CD14-positive monocyte (primary cell): ENCODE measurements at regions not wholly inside any gene's neighbourhood (a gene's known extent, or its start where the extent isn't known, plus 50 kb on each side); places are given as distances from the start of the nearest gene placed in this dataset.

ENCODE experiments used
- DNase-seq, 3 donors: peaks; one replicate each; pipeline ENCODE4 v3.0.0-alpha.2; 2011 to 2022
- H2AFZ ChIP-seq: 2 replicates; pipeline ENCODE4 v1.6.0; 2012; ENCODE audit warnings: mild to moderate bottlenecking, low read depth, low read length, inconsistent platforms; ENCODE audit not compliant: insufficient read depth, poor library complexity, severe bottlenecking
- H3K27ac ChIP-seq, 2 donors: 1 replicate in 1 of 2; 2 replicates in 1 of 2; pipeline ENCODE4 v1.5.1; 2012 to 2013; ENCODE audit warnings: low read length in 2 of 2, control low read depth in 1 of 2, inconsistent platforms in 1 of 2, low read depth in 1 of 2, mild to moderate bottlenecking in 1 of 2
- H3K27me3 ChIP-seq, 2 donors: one replicate each; pipeline versions ENCODE4 v1.6.0 to v1.6.1; 2011 to 2013; ENCODE audit warnings: low read length in 2 of 2; ENCODE audit not compliant: control insufficient read depth in 2 of 2, insufficient read depth in 2 of 2
- H3K36me3 ChIP-seq, 2 donors: replicated peaks in 1 of 2; 1 replicate in 1 of 2; 2 replicates in 1 of 2; pipeline versions ENCODE4 v1.5.1 to v1.6.1; 2012 to 2013; ENCODE audit warnings: low read length in 2 of 2, control low read depth in 1 of 2, inconsistent platforms in 1 of 2, mild to moderate bottlenecking in 1 of 2; ENCODE audit not compliant: insufficient read depth in 2 of 2, control insufficient read depth in 1 of 2
- H3K4me1 ChIP-seq, 2 donors: 1 replicate in 1 of 2; 2 replicates in 1 of 2; pipeline versions ENCODE4 v1.5.1 to v1.6.1; 2012 to 2013; ENCODE audit warnings: low read length in 2 of 2, control low read depth in 1 of 2, inconsistent platforms in 1 of 2, mild to moderate bottlenecking in 1 of 2, moderate library complexity in 1 of 2; ENCODE audit not compliant: insufficient read depth in 2 of 2, control insufficient read depth in 1 of 2
- H3K4me2 ChIP-seq: replicated peaks from 2 replicates; pipeline ENCODE3; 2012; ENCODE audit warnings: low read length, moderate library complexity, mild to moderate bottlenecking; ENCODE audit not compliant: poor library complexity, severe bottlenecking; ENCODE audit errors: extremely low read depth
- H3K4me3 ChIP-seq, 3 experiments: fragments of 200-600 bp in 1 of 3; sonication (generic) in 1 of 3; replicated peaks in 1 of 3; 1 replicate in 2 of 3; 2 replicates in 1 of 3; pipeline ENCODE4 v1.5.1; 2011 to 2013; ENCODE audit warnings: low read length in 3 of 3, mild to moderate bottlenecking in 3 of 3, control low read depth in 2 of 3, low read depth in 2 of 3, inconsistent platforms in 1 of 3, moderate library complexity in 1 of 3
- H3K79me2 ChIP-seq: 2 replicates; pipeline ENCODE4 v1.6.0; 2012; ENCODE audit warnings: mild to moderate bottlenecking, control low read depth, inconsistent platforms, low read length, moderate library complexity; ENCODE audit not compliant: insufficient read depth
- H3K9ac ChIP-seq: 2 replicates; pipeline ENCODE4 v1.6.0; 2017; ENCODE audit warnings: low read length, mild to moderate bottlenecking; ENCODE audit not compliant: insufficient read depth, poor library complexity, severe bottlenecking
- H3K9me3 ChIP-seq, 2 donors: replicated peaks in 1 of 2; 1 replicate in 1 of 2; 2 replicates in 1 of 2; pipeline versions ENCODE4 v1.5.1 to v1.6.1; 2012 to 2013; ENCODE audit warnings: low read length in 2 of 2, control low read depth in 1 of 2; ENCODE audit not compliant: control insufficient read depth in 1 of 2, insufficient read depth in 1 of 2
- H4K20me1 ChIP-seq: 2 replicates; pipeline ENCODE4 v1.6.0; 2012; ENCODE audit warnings: mild to moderate bottlenecking, low read length, control low read depth, moderate library complexity; ENCODE audit not compliant: insufficient read depth
- H3K27ac Mint-ChIP-seq, 7 donors: one replicate each; pipeline ENCODE4 v1.8.0; 2020; ENCODE audit warnings: mild to moderate bottlenecking in 7 of 7, mixed read lengths in 7 of 7, moderate library complexity in 6 of 7, inconsistent platforms in 2 of 7
- H3K27me3 Mint-ChIP-seq, 3 donors: one replicate each; pipeline ENCODE4 v1.8.0; 2021 to 2022; ENCODE audit warnings: low read depth in 3 of 3, mild to moderate bottlenecking in 3 of 3, mixed read lengths in 3 of 3, moderate library complexity in 3 of 3, inconsistent platforms in 1 of 3
- H3K36me3 Mint-ChIP-seq, 2 donors: one replicate each; pipeline ENCODE4 v1.8.0; 2020; ENCODE audit warnings: mixed read lengths in 2 of 2, inconsistent platforms in 1 of 2, mild to moderate bottlenecking in 1 of 2
- H3K4me1 Mint-ChIP-seq: one replicate; pipeline ENCODE4 v1.8.0; 2020; ENCODE audit warnings: mild to moderate bottlenecking, mixed read lengths
- H3K4me3 Mint-ChIP-seq, 2 donors: one replicate each; pipeline ENCODE4 v1.8.0; 2020; ENCODE audit warnings: mild to moderate bottlenecking in 2 of 2, mixed read lengths in 2 of 2, moderate library complexity in 1 of 2
- H3K9me3 Mint-ChIP-seq, 7 donors: one replicate each; pipeline ENCODE4 v1.8.0; 2020 to 2022; ENCODE audit warnings: mixed read lengths in 7 of 7, mild to moderate bottlenecking in 6 of 7, moderate library complexity in 6 of 7, inconsistent platforms in 2 of 7
- intact Hi-C, 2 donors: fragments of 100-400 bp; cut with micrococcal nuclease; formaldehyde crosslinking; loops; one replicate each; pipeline versions ENCODE4 v1.15.0 to v1.15.1; 2023
- TF ChIP-seq, protein P1 (sequence below): fragments of 200-600 bp; IDR thresholded peaks from one replicate; pipeline ENCODE4 v1.8.0; 2022; ENCODE audit warnings: antibody characterized with exemption, mild to moderate bottlenecking

DNA sequence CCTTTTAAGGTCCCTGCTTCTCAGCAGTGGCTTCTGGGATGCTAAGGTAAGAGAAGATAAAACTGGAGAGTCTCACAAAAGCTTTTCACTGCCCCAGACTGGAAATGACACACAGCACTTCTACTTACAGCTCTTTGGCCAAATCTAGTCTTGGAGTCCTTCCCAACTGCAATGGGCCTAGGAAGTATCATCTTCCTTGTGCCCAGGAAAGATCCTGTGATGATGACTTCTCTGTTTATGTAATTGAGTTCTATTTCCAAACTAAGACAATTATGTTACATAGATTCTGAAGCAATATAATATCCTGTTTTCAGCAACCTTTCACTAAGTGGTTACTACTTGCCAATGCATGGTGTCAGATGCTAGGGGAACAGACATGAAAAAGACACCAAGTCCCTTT is 234.1 kb downstream of the PTEN start:
- Histone ChIP-seq H3K4me3 (peak overlapping the region in 1 of 3 experiments; percentile 3), H3K9me3 (peaks cover 0 to 2% of the 10 kb centered on the region in 2 donors), H3K27me3 (no peaks in the 10 kb centered on the region), H3K27ac (peak overlapping the region; percentile 6 to 76), H3K4me2 (no peak overlapping the region), H4K20me1 (no peaks in the 10 kb centered on the region), H3K9ac (no peak overlapping the region), H3K79me2 (no peaks in the 10 kb centered on the region), H2AFZ (no peak overlapping the region), H3K4me1 (peaks cover 29 to 52% of the 10 kb centered on the region in 2 donors), H3K36me3 (no peaks in the 10 kb centered on the region)
- no peak overlapping the region for H3K4me3 Mint-ChIP-seq
- DNase-seq = peak in 2 of 3 donors; percentile 56 to 60
- TF ChIP-seq, protein P1, sequence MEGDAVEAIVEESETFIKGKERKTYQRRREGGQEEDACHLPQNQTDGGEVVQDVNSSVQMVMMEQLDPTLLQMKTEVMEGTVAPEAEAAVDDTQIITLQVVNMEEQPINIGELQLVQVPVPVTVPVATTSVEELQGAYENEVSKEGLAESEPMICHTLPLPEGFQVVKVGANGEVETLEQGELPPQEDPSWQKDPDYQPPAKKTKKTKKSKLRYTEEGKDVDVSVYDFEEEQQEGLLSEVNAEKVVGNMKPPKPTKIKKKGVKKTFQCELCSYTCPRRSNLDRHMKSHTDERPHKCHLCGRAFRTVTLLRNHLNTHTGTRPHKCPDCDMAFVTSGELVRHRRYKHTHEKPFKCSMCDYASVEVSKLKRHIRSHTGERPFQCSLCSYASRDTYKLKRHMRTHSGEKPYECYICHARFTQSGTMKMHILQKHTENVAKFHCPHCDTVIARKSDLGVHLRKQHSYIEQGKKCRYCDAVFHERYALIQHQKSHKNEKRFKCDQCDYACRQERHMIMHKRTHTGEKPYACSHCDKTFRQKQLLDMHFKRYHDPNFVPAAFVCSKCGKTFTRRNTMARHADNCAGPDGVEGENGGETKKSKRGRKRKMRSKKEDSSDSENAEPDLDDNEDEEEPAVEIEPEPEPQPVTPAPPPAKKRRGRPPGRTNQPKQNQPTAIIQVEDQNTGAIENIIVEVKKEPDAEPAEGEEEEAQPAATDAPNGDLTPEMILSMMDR = no peak
- H3K9me3 Mint-ChIP-seq = peaks cover 0 to 9% (median 5%) of the 10 kb centered on the region in 7 donors
- intact Hi-C loops = no loop called here
- peaks cover 40% of the 10 kb centered on the region for H3K4me1 Mint-ChIP-seq
- H3K27me3 Mint-ChIP-seq = no peaks in the 10 kb centered on the region
- H3K27ac Mint-ChIP-seq = peak overlapping the region; percentile 85 to 94 (median 91)
- no peaks in the 10 kb centered on the region for H3K36me3 Mint-ChIP-seq

DNA sequence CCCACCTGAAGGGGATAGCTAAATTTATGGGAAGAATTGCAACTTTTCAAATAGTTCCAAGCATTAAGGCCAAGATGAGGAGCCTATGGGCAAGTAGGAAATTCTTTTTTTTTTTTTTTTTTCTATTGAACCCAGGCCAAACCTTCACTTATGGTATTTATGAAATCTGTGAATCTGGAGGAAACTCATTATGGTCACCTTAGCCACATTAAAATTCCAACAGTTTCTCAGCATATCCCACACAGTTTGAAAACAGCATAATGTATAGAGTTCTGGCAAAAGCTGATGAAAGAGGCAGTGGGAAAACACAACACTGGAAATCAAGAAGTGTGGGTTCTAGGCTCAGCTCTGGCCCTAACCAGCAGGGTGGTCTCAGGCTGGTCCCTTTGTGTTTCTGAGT is 236.9 kb downstream of the PTEN start:
- Mint-ChIP-seq H3K9me3 (peaks cover 0 to 8% (median 5%) of the 10 kb centered on the region in 7 donors), H3K36me3 (no peaks in the 10 kb centered on the region), H3K4me3 (no peak overlapping the region), H3K4me1 (peaks cover 44% of the 10 kb centered on the region), H3K27ac (no peak overlapping the region), H3K27me3 (no peaks in the 10 kb centered on the region)
- Histone ChIP-seq H4K20me1 (no peaks in the 10 kb centered on the region), H3K4me2 (no peak overlapping the region), H3K9me3 (peaks cover 0 to 2% of the 10 kb centered on the region in 2 donors), H3K27me3 (no peaks in the 10 kb centered on the region), H3K27ac (no peak overlapping the region), H3K9ac (no peak overlapping the region), H3K79me2 (no peaks in the 10 kb centered on the region), H3K4me3 (no peak overlapping the region), H3K36me3 (no peaks in the 10 kb centered on the region), H2AFZ (no peak overlapping the region), H3K4me1 (peaks cover 34 to 55% of the 10 kb centered on the region in 2 donors)
- TF ChIP-seq, protein P1 = no peak
- intact Hi-C loops = no loop called here
- DNase-seq = no peak
